ENCODE measurements at regions not wholly inside any gene's neighbourhood (a gene's known extent, or its start where the extent isn't known, plus 50 kb on each side); places are given as distances from the start of the nearest gene placed in this dataset.

DNA sequence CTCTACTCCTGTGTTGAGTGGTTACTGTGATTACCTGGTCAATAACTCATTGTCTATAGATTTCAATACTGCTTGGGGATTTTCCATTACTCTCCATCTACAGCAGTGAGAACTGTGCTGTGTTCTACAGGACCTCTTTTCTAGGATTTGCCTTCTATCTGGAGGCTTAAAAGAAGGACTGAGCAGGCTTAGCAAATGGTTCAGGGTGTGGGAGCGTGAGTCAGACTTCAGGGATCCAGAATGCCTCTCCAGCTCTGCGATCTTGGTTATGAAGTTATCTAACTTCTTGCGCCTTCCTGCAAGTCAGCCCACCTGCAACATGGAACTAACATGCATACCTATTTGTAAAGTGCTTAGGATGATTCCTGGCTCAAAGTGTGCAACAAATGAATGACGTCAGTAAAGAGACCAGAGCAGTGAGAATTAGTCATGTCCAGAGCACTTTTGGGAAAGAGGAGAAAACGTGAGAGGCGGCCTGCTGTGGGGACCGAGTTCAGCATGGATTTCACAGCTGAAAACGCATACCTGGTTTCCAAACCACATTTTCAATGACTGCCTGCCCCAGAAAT lies 610.1 kb upstream of the CDH4 start:
- Mint-ChIP-seq H3K27me3 (ENCODE audit: insufficient read depth, unreplicated experiment) (peaks cover 72% of the 10 kb centered on the region), H3K36me3 (ENCODE audit: insufficient read depth, unreplicated experiment) (peaks cover 4% of the 10 kb centered on the region), H3K9me3 (ENCODE audit: unreplicated experiment) (no peaks in the 10 kb centered on the region), H3K27ac (ENCODE audit: low read depth, unreplicated experiment) (no peak overlapping the region), H3K4me3 (ENCODE audit: unreplicated experiment) (no peak overlapping the region), H3K4me1 (ENCODE audit: insufficient read depth, unreplicated experiment) (no peaks in the 10 kb centered on the region)
- POLR2A ChIA-PET, result no interaction called here
- CTCF ChIA-PET, result interaction anchor here (0.6 kb wide), 1 partner anchor 48 kb away, joined by 4 read pairs; no protein-coding TSS in a partner anchor
- TF ChIP-seq, protein P1, sequence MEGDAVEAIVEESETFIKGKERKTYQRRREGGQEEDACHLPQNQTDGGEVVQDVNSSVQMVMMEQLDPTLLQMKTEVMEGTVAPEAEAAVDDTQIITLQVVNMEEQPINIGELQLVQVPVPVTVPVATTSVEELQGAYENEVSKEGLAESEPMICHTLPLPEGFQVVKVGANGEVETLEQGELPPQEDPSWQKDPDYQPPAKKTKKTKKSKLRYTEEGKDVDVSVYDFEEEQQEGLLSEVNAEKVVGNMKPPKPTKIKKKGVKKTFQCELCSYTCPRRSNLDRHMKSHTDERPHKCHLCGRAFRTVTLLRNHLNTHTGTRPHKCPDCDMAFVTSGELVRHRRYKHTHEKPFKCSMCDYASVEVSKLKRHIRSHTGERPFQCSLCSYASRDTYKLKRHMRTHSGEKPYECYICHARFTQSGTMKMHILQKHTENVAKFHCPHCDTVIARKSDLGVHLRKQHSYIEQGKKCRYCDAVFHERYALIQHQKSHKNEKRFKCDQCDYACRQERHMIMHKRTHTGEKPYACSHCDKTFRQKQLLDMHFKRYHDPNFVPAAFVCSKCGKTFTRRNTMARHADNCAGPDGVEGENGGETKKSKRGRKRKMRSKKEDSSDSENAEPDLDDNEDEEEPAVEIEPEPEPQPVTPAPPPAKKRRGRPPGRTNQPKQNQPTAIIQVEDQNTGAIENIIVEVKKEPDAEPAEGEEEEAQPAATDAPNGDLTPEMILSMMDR (IDR thresholded peaks at IDR 0.05; ENCODE audit: unreplicated experiment), result no peak
- DNase-seq (ENCODE audit: unreplicated experiment), result no peak
- intact Hi-C loops (cut with micrococcal nuclease), result no loop called here
- no TSS peak for BruUV-seq (replicated peaks)

DNA sequence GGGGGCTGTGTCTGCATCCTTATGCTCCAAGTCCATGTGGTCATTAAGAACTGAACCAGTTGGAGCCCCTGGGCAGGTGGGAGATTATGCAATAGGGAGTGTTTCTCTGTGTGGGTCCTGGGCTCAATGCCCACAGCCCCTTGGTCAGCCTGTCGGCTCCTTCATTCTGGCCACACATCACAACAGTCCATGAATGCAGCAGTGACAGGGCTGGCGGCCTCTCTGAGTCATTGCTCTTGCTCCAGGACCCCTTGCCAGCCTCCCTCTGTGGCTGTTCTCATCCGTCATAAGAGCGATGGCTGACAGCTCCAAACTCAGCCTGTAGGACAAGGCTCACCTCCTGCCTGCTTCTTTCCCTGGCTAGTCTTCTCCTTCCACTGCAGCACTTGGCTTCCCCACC lies 609.5 kb upstream of the CDH4 start:
- TF ChIP-seq, protein P1 (IDR thresholded peaks at IDR 0.05; ENCODE audit: unreplicated experiment), result no peak
- POLR2A ChIA-PET, result no interaction called here

GRCh38 chr20:60648556-60648955 lies 603.5 kb upstream of the CDH4 start:
- ChIA-PET CTCF (no interaction called here), POLR2A (no interaction called here)
- no peak overlapping the region for H3K27ac Mint-ChIP-seq (ENCODE audit: low read depth, unreplicated experiment)
- H3K27me3 Mint-ChIP-seq (ENCODE audit: insufficient read depth, unreplicated experiment), result peaks cover 55% of the 10 kb centered on the region
- H3K4me3 Mint-ChIP-seq (ENCODE audit: unreplicated experiment), result no peak overlapping the region
- H3K9me3 Mint-ChIP-seq (ENCODE audit: unreplicated experiment), result peaks cover 15% of the 10 kb centered on the region
- BruUV-seq (replicated peaks), result no TSS peak
- H3K4me1 Mint-ChIP-seq (ENCODE audit: insufficient read depth, unreplicated experiment), result no peaks in the 10 kb centered on the region
- intact Hi-C loops (cut with micrococcal nuclease), result no loop called here
- no peak for DNase-seq (ENCODE audit: unreplicated experiment)
- TF ChIP-seq, protein P1 (IDR thresholded peaks at IDR 0.05; ENCODE audit: unreplicated experiment), result no peak
- no peaks in the 10 kb centered on the region for H3K36me3 Mint-ChIP-seq (ENCODE audit: insufficient read depth, unreplicated experiment)

More for the DNA sequence above, 609.5 kb upstream of the CDH4 start:
- Mint-ChIP-seq H3K36me3 (ENCODE audit: insufficient read depth, unreplicated experiment) (peaks cover 4% of the 10 kb centered on the region), H3K27ac (ENCODE audit: low read depth, unreplicated experiment) (no peak overlapping the region), H3K4me1 (ENCODE audit: insufficient read depth, unreplicated experiment) (no peaks in the 10 kb centered on the region), H3K27me3 (ENCODE audit: insufficient read depth, unreplicated experiment) (peaks cover 68% of the 10 kb centered on the region), H3K4me3 (ENCODE audit: unreplicated experiment) (no peak overlapping the region), H3K9me3 (ENCODE audit: unreplicated experiment) (no peaks in the 10 kb centered on the region)
- CTCF ChIA-PET, result interaction anchor here (0.6 kb wide), 1 partner anchor 432 kb away, joined by 3 read pairs; no protein-coding TSS in a partner anchor
- BruUV-seq (replicated peaks), result no TSS peak
- intact Hi-C loops (cut with micrococcal nuclease), result no loop called here
- DNase-seq (ENCODE audit: unreplicated experiment), result no peak

DNA sequence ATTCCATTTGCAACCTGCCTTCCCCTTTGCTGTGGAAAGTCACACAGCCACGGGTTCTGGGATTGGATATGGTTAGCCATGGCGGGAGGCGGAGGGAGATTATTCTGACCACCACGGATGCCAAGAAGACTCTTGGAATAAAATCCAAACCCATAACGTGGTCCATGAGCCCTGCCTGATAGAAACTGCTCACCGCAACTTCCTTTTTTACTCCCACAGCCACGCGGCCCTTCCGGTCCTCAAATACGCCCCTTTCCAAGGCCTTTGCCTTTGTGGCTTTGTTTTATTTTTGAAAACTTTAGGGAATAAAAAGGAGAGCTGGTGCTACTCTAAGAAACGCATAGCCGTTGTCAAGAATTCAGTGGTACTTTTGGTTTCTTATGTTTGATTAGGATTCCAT lies 602.5 kb upstream of the CDH4 start:
- ChIA-PET POLR2A (no interaction called here), CTCF (no interaction called here)
- intact Hi-C loops (cut with micrococcal nuclease), result no loop called here
- Mint-ChIP-seq H3K4me3 (ENCODE audit: unreplicated experiment) (no peak overlapping the region), H3K27me3 (ENCODE audit: insufficient read depth, unreplicated experiment) (peaks cover 46% of the 10 kb centered on the region), H3K9me3 (ENCODE audit: unreplicated experiment) (peaks cover 15% of the 10 kb centered on the region), H3K4me1 (ENCODE audit: insufficient read depth, unreplicated experiment) (no peaks in the 10 kb centered on the region), H3K36me3 (ENCODE audit: insufficient read depth, unreplicated experiment) (no peaks in the 10 kb centered on the region), H3K27ac (ENCODE audit: low read depth, unreplicated experiment) (no peak overlapping the region)
- DNase-seq (ENCODE audit: unreplicated experiment), result no peak
- no TSS peak for BruUV-seq (replicated peaks)
- TF ChIP-seq, protein P1 (IDR thresholded peaks at IDR 0.05; ENCODE audit: unreplicated experiment), result no peak
